Chondrocyte (in vitro differentiated cells): ENCODE measurements at regions not wholly inside any gene's neighbourhood (a gene's known extent, or its start where the extent isn't known, plus 50 kb on each side); places are given as distances from the start of the nearest gene placed in this dataset.

ENCODE experiments used
- DNase-seq: peaks from one replicate; pipeline ENCODE4 v3.0.0; 2021; ENCODE audit warnings: mixed read lengths, low spot score
- H3K27ac Mint-ChIP-seq: one replicate; pipeline ENCODE4 v1.8.0; 2021; ENCODE audit warnings: mild to moderate bottlenecking, moderate library complexity, mixed read lengths; ENCODE audit not compliant: unreplicated experiment
- H3K27me3 Mint-ChIP-seq: 2 replicates; pipeline ENCODE4 v1.8.0; 2021; ENCODE audit warnings: low read depth, mixed read lengths
- H3K36me3 Mint-ChIP-seq: 2 replicates; pipeline ENCODE4 v1.8.0; 2021; ENCODE audit warnings: low read depth, mixed read lengths
- H3K4me1 Mint-ChIP-seq: 2 replicates; pipeline ENCODE4 v1.8.0; 2021; ENCODE audit warnings: low read depth, mild to moderate bottlenecking, mixed read lengths
- H3K4me3 Mint-ChIP-seq: one replicate; pipeline ENCODE4 v1.8.0; 2021; ENCODE audit warnings: mild to moderate bottlenecking, moderate library complexity, mixed read lengths; ENCODE audit not compliant: unreplicated experiment
- H3K9me3 Mint-ChIP-seq: 2 replicates; pipeline ENCODE4 v1.8.0; 2021; ENCODE audit warnings: low read depth, mixed read lengths
- TF ChIP-seq, protein P1 (sequence below): fragments of 200-600 bp; sonication (generic); IDR thresholded peaks from 2 replicates; pipeline ENCODE4 v1.5.0; 2021; ENCODE audit warnings: antibody characterized with exemption, mild to moderate bottlenecking, moderate library complexity

DNA sequence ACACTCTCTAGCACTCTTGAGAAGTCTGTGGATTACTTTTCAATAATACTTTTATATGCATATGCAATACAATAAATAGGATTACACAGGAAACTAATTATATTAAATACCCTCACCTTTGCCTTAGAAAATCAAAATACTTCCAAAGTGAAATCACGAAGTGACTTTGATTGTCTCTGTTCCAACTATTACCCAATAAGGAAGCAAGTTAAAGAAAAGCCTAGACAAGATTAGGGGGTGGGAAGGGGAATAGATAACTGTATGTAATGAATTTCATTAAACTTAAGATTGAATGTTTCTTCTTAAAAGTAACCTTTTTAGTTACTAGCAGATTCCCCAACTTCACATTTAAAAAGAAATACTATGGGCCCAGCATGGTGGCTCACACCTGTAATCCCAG, 66.6 kb upstream of the SOX4 start:
- Mint-ChIP-seq H3K27me3 (peaks cover 3% of the 10 kb centered on the region), H3K9me3 (no peaks in the 10 kb centered on the region), H3K27ac (no peak overlapping the region), H3K4me1 (no peaks in the 10 kb centered on the region), H3K36me3 (no peaks in the 10 kb centered on the region), H3K4me3 (no peak overlapping the region)
- TF ChIP-seq, protein P1, sequence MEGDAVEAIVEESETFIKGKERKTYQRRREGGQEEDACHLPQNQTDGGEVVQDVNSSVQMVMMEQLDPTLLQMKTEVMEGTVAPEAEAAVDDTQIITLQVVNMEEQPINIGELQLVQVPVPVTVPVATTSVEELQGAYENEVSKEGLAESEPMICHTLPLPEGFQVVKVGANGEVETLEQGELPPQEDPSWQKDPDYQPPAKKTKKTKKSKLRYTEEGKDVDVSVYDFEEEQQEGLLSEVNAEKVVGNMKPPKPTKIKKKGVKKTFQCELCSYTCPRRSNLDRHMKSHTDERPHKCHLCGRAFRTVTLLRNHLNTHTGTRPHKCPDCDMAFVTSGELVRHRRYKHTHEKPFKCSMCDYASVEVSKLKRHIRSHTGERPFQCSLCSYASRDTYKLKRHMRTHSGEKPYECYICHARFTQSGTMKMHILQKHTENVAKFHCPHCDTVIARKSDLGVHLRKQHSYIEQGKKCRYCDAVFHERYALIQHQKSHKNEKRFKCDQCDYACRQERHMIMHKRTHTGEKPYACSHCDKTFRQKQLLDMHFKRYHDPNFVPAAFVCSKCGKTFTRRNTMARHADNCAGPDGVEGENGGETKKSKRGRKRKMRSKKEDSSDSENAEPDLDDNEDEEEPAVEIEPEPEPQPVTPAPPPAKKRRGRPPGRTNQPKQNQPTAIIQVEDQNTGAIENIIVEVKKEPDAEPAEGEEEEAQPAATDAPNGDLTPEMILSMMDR = no peak
- DNase-seq = no peak

DNA sequence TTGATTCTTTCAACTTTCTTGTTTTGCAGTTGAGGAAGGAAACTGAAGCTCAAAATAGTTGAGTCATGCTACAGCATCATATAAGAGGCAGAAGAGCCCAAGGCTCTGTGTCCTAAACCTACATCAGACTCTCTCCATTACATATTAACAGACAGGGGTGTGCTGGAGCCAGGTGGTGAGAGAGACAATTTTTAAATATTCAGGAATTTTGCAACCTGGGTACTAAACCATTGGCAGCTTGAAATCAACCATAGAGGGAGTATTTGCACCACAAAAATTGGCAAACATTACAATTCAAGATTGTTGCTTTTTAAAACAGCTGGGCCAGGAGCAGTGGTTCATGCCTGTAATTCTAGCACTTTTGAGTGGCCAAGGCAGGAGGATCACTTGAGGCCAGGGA, 65.8 kb upstream of the SOX4 start:
- no peaks in the 10 kb centered on the region for H3K9me3 Mint-ChIP-seq
- TF ChIP-seq, protein P1 = no peak
- DNase-seq = no peak
- H3K36me3 Mint-ChIP-seq = no peaks in the 10 kb centered on the region
- H3K4me3 Mint-ChIP-seq = no peak overlapping the region
- no peaks in the 10 kb centered on the region for H3K4me1 Mint-ChIP-seq
- no peak overlapping the region for H3K27ac Mint-ChIP-seq
- H3K27me3 Mint-ChIP-seq = no peaks in the 10 kb centered on the region

DNA sequence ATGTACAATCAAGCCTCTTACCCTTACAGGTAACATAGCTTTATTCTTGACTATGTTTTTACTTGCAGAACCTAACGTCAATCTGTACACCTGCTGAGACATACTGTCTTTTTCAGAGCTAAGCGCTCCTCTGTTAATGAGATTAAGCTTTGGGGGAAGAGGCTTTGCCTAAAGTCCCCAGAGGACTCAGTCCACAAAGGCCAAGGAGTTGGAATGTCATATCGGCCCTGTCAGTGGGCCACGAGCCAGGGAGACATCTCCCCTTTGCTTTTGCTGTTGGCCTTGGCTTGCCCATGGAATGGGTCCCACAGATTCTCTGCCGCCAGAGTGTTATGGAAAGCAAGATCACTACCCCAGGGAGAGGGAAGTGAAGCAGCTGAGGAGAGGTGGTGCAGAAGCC, 64.1 kb upstream of the SOX4 start:
- Mint-ChIP-seq H3K9me3 (no peaks in the 10 kb centered on the region), H3K4me3 (no peak overlapping the region), H3K36me3 (no peaks in the 10 kb centered on the region), H3K27ac (no peak overlapping the region), H3K27me3 (no peaks in the 10 kb centered on the region), H3K4me1 (peaks cover 2% of the 10 kb centered on the region)
- TF ChIP-seq, protein P1 = no peak
- no peak for DNase-seq

DNA sequence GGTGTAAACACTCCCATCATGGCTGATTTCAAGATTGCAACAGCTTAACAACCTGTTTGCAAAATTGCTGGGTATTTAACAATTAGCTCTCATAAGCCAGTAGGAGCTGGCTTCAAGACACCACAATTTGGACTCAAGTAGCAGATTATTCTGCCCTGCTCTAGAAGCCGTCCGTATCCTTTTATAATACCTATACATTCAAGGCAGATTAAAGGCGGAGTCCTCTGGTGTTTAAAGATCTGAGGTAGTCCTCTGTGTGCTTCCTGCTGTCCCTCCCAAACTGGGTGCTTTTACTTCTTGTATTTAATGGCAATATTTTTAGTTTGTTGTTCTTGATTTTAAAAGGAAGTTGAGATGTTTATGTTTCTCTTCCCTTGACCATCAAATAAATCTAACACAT, 62.2 kb upstream of the SOX4 start:
- Mint-ChIP-seq H3K27me3 (no peaks in the 10 kb centered on the region), H3K36me3 (no peaks in the 10 kb centered on the region), H3K27ac (no peak overlapping the region), H3K4me3 (no peak overlapping the region), H3K4me1 (peaks cover 2% of the 10 kb centered on the region), H3K9me3 (no peaks in the 10 kb centered on the region)
- TF ChIP-seq, protein P1 = no peak
- no peak for DNase-seq

DNA sequence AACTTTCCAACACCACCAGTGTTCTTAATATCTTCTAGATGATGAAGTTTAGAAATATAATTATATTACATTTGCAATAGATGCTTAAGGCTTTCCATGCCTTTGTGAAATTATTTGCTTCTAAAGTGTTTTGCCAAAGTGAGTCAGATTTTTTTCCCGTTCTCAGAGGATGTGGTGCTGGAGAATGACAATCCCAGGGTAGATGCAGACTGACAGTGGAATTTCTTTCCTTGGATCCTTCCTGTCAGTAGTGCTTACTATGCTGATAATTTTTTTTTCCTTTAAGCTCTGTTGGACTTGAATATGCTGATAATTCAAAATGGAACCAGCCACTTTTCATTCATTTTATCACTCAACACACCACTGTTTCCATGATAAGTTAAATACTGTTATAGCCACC, 59.9 kb upstream of the SOX4 start:
- Mint-ChIP-seq H3K4me3 (no peak overlapping the region), H3K36me3 (no peaks in the 10 kb centered on the region), H3K27me3 (no peaks in the 10 kb centered on the region), H3K27ac (no peak overlapping the region), H3K4me1 (peaks cover 6% of the 10 kb centered on the region), H3K9me3 (no peaks in the 10 kb centered on the region)
- TF ChIP-seq, protein P1 = no peak
- DNase-seq = no peak
